NCI-H2029 treated with DMSO at 0.1 percent for 48 hours (cell line): ENCODE measurements at regions not wholly inside any gene's neighbourhood (a gene's known extent, or its start where the extent isn't known, plus 50 kb on each side); places are given as distances from the start of the nearest gene placed in this dataset.
"Not testable (repeated sequence)": the region's sequence is repeated elsewhere in the genome, so short reads cannot be mapped to it uniquely, and the experiment has no call there.

Source experiments
- DNase-seq: peaks from one replicate; lab custom pipeline; 2025; lab: John Stamatoyannopoulos, UW

DNA sequence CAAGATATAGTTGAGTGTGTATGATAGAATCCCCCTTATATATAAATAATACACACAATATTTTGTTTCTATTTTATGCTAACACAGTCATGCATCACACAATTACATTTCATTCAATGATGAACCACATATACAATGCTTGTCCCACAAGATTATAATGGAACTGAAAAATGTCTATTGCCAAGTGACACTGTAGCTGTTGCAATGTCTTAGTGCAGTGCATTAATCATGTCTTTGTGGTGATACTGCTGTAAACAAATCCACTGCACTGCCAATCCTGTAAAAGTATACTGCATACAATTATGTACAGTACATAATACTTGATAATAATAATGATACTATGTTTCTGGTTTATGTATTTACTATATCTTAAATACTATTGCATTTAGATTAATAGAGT is 512.1 kb upstream of the CNTN3 start:
- no peak for DNase-seq

DNA sequence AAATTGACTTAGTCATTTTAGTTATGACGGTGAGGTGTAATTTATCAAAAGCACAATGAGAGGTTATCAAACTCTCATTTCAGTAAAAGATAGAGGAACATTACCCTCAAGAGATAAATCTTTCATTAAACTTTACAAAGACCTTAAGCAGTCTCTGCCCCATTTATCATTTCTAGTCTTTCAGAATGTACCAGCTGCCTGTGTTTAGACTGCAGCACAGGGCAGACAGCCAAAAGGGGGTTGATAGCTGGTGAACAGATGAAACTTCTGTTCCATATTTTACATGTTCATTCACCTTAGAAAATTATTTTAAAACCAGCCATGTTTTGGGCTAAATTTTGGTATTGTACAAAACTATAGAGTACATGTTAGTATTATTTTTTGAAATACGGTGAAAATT is 514.6 kb upstream of the CNTN3 start:
- no peak for DNase-seq

DNA sequence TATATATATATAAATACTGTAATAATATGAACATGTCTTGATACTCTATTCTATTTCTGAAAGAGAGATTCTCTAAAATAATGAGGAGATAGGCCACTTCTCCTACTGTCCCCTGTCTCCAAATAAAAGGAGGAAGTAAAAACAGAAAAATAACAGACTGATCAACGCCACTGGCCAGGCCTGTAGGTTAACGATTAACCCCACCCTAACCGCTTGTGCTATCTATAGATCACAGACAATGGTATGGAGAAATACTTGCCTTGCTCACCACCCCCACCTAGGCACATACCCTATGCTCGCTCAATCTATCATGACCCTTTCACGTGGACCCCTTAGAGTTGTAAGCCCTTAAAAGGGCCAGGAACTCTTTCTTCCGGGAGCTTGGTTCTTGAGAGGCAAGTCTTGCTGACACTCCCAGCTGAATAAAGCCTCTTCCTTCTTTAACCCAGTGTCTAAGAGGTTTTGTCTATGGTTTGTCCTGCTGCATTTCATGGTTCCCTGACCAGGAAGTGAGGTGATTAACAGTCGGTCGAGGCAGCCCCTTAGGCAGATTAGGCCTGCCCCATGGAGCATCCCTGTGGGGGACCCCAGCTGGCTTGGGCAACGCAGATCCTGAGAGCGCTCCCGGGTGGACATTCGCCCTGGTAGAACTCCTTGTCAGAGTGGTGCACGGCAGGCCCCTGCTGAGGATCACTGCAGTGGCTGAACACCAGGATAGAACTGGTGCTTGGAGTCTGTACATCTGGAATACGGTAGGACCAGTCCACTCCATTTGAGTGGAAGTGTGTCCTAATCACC is 521.8 kb upstream of the CNTN3 start:
- DNase-seq: no peak

DNA sequence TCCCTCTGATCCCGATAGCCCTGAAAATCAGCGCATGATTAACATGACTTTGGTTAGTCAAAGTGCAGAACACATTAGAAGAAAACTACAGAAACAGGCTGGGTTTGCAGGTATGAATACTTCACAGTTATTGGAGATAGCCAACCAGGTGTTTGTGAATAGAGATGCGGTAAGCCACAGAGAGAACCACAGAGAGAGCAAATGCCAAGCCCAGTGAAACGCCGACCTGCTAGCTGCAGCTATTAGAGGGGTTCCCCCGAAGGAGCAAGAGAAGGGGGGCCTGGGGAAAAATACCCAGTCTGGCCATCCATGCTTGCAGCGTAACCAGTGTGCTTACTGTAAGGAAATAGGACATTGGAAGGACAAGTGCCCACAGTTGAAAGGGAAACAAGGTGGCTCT is 523.9 kb upstream of the CNTN3 start:
- DNase-seq: no peak

- no peak for DNase-seq
Measured at GRCh38 chr3:75140904-75141615, 523.1 kb upstream of the FRG2C start.

- DNase-seq: no peak
Measured at GRCh38 chr3:75144406-75144805, 519.7 kb upstream of the FRG2C start.

DNA sequence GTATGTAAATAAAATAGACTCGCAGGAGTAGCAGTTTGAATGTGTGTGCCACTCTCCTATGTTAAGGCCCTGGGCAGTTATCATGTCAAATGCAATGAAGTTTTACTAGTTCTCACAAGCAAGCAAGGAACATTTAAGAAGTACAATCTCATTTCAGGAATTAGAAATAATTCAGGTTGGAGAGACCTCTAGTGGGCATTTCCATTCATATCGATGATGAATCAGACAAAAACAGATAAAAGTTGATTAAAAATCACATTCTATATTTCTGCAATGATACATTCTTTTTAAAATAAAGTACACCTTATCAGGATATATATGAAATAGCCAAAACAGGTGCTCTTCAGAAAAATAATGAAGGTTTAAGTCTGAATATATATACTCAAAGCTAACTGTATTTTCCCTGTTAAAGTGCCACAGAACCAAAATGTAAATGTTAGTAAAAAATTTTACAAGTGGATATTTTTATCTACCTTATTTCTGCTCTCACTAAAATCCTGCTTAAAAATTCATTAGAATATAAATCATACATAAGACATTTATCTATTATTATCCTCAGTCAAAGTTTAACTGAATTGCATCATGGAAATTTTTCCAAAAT is 492.4 kb upstream of the FRG2C start:
- no peak for DNase-seq

- DNase-seq: no peak
Measured at GRCh38 chr3:75176937-75177336, 487.2 kb upstream of the FRG2C start.

DNA sequence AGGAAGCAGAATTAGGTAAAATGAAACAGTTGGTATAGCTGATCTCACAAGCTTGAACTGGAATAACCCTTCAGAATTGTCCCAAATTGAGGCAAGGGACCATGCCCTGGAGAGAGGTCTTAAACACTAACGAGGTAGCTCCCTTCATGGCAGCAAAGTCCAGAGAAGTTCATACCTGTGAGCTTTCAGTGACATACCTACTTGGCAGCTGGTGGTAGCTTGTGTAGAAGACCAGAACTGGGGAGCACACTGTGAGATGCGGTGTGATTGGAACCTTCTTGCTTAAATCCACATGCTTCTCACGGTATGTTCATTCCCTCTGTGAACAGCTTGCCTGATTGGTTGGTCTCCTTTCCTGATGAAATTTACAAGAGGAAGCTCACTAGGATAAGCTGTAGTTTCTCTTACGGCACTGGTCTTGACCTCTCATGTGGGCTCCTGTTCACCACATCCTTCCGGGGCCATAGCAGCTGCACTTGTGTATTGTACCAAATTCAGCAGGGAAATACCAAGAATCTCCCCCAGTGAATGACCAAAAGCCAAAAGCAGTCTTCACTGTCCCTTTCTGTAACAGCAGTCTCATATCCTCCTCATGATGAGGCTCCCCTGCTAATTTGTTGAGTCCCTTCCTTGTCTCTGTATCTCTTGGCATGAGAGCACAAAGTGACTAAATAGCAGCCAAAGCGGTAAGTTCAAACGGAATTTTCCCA is 483.7 kb upstream of the FRG2C start:
- DNase-seq: no peak

GRCh38 chr3:75180945-75181298 is 483.2 kb upstream of the FRG2C start:
- DNase-seq: no peak

DNA sequence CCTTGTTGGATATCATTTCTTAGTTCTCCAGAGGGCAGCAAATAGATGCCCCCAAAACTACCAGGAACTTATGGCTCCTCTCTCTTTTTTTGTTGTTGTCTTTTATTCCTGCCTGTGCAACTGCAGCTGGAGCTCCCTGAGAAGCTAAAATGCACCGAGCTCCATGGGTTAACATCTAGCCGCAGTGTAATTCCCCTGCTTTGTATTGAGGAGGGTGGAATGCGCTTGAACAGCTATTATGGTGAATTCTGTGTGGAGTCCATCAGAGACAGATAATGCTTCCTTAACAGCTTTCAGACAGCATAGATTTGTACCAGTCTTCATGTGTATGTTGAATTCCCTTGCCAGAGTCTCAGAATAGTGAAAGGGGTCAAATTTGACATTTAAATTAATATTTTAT is 475.2 kb upstream of the FRG2C start:
- no peak for DNase-seq

- no peak for DNase-seq
Measured at GRCh38 chr3:75192146-75192616, 471.9 kb upstream of the FRG2C start.

GRCh38 chr3:75193797-75194196 is 470.3 kb upstream of the FRG2C start:
- DNase-seq: no peak

GRCh38 chr3:75214332-75214731 is 449.8 kb upstream of the FRG2C start:
- DNase-seq: not testable (repeated sequence)

- no peak for DNase-seq
Measured at GRCh38 chr3:75218577-75218976, 445.6 kb upstream of the FRG2C start.

GRCh38 chr3:75220932-75221331 is 443.2 kb upstream of the FRG2C start:
- DNase-seq: no peak

- no peak for DNase-seq
Measured at GRCh38 chr3:75224412-75224811, 439.7 kb upstream of the FRG2C start.

- DNase-seq: no peak
Measured at GRCh38 chr3:75232216-75232615, 431.9 kb upstream of the FRG2C start.

DNA sequence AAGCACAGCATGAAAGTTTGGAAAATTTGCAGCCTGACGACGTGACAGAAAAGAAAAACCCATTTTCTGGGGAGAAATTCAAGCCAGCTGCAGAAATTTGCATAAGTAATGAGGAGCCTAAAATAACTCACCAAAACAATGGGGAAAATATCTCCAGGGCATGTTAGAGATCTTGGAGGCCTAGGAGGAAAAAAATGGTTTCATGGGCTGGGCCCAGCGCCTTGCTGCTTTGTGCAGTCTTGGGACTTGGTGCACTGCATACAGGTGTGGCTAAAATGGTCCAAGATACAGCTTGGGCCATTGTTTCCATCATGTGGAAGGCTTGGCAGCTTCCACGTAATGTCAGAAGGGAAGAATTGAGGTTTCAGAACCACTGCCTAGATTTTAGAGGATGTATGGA is 428.5 kb upstream of the FRG2C start:
- DNase-seq: no peak

GRCh38 chr3:75237053-75237452 is 427.1 kb upstream of the FRG2C start:
- DNase-seq: no peak

DNA sequence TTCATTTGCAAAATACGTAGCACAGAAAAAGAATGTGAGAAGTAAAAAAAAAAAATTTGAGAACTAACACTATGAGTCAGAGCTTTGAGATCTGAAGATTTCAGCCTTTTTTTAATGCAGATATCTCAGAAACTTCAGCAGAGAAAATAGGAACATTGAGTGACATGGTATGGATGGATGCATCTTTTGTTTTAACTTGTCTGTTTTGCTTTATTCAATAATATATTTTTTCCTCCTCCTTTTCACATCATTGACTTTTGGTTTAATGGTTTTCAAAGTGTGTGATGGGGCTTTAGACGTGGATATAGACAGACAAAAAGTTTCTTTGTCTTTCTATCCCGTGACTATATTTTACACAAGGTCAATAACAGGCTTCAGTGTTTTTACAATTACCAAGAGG is 426.7 kb upstream of the FRG2C start:
- DNase-seq: no peak

DNA sequence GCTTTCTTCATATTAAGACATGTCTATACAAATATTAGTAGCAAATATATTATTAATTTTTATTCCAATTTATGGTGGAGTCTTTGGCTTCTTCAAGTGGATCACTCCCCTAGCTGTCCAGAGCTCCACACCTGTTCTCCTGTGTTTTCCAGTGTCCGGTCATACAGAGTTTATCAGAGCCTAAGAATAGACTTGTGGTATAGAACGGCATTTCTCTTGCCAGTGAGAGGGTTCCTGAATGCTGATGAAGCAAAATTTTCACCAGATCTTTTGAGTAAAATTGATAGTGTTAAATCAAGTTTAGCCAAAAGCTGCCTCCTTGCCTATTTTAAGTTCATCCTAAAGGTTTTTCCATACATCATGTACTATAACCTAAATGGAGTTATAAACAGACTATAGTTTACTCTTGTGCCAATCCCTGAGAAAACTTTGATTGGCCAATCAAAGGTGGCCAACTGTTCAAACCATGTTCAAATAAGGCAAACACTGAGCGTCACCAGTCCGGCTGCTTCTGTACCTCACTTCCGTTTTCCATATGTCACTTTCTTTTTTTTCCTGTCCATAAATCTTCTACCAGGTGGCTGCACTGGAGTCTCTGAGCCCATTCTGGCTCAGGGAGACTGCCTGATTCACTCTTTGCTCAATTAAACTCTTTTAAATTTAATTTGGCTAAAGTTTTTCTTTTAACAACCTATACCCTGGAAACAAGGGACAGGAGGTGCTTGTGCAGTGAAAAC is 422.7 kb upstream of the FRG2C start:
- not testable (repeated sequence) for DNase-seq
